ENCODE measurements at regions not wholly inside any gene's neighbourhood (a gene's known extent, or its start where the extent isn't known, plus 50 kb on each side); places are given as distances from the start of the nearest gene placed in this dataset.

DNA sequence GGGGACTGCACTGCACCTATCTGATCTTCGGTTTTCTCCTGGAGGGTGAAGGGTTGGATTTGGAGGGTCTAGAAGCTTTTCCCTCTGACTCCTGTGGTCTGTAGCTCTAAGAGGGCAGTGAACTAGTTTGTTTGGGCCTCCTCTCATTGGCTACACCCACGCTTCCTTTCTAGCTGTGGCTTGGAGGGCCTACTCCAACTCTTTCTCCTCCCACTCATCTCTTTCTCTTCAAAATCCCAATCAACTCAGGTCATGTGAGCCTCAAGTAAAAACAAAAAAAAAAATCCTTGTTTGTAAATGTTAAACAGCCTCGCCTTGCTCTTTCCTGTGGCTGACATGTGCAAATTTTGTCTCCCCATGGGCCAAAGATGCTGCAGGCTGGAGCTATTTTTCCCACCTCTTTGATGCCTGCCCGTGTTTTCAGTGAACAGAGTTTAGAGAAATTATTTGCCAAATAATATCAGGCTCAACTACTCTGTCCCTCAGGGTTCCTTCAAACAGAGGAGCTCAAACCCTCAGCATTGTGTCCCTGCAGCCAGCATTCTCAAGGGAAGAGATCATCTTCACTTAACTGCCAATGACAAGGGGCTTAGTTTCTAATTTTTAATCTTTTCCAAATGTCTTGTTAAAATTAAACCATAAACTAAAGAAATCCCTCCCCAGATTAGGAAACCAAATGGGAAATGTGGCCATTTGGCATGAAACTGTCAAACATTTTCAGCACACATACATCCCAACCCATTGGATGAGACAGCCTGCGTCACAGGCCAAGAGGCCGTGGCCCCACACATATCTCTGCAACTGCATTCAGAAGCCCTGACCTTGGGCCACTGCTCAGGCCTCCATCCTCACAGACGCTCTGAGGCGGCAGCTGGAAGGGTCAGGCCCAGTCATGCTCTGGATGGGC lies 114.8 kb upstream of the THBS1 start:
- no peak for DNase-seq (ENCODE audit: low read depth in 2 of 2)

DNA sequence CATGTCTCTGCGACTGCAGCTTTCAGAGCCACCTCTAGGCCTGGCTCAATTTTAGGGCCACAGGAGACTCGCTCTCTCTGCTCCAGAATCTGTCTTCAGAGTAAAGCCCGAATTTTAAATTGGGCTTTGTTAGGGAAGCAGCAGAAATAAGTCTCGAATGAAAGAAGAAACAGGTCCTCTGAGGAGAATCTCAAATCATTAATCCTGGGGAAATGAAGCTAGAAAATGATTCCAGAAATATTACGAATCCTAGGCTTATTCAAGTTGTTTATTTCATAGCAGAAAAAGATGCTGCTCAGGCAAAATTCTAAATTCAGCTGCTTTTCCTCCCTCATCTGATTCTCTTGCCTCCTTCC lies 114.2 kb upstream of the THBS1 start:
- no peak for DNase-seq (ENCODE audit: low read depth in 2 of 2)

DNA sequence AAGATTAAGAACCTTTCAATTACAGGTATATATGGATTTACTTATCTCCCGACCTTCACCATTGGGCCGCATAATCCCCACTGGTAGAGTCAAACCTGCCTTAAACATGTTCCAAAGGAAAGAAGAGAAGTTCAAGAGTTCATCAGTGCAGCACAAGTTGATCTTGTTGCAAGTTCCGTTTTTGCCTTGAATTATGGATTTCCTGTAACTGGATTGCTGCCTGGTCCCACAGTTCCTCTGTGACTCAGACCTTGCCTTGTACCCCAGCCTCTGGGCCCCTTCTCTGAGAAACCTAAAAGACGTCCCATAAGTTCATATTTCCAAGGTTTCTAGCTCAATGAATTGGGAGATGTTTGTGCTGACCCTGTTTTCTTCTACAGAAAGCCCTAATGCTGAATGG lies 112.5 kb upstream of the THBS1 start:
- DNase-seq (ENCODE audit: low read depth in 2 of 2) = peak in 1 of 2 donors; percentile 71

DNA sequence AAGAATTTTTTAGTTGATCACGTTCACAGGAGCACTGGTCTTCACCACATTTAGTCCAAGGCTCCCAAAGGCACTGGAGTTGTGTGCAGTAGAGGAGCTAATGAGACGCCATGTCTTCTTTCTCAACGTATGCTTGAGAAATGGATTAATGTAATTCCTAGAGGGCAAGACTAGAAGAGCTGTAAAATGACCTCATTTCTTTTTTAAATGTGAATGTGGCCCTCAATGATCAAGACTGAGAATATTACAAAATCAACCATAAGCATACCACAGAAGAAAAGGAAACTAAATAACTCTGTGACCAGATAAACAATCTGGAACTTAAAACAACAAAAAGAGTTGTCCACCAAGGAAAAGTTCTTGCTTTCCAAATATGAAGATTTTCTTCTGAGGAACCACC lies 112.1 kb upstream of the THBS1 start:
- DNase-seq (ENCODE audit: low read depth in 2 of 2) = no peak

DNA sequence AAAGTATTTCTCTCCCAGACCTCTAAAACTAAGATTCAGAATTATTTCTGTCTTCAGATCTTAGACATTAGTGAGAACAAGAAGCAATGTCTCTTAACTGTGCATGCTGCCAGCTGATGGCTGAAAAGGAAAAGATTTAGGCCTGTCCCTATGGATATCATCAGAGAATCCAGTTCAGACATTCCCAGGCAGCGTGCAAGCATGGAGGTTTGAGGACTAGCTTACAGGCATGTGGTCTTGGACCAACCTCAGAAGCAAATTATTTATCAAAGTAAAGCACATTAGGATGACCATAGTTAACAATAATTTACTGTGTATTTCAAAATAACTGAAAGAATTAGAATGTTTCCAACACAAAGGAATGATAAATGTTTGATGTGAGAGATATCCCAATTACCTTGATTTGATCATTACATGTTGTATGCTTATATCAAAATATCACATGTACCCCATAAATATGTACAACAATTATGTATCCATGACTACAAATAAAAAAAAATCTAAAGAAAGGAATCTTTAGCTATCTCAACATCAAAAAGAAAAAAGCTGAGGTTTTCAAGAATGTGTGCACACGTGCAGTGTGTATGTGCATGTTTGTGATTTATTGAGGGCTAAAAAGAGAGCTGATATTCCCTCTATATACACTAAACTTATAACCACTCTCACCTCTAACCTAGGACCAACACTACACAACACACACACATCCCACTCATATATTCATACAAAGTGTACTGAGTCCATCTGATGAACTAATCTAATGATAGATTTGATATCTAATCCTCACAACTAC lies 108.9 kb upstream of the THBS1 start:
- no peak for DNase-seq (ENCODE audit: low read depth in 2 of 2)

DNA sequence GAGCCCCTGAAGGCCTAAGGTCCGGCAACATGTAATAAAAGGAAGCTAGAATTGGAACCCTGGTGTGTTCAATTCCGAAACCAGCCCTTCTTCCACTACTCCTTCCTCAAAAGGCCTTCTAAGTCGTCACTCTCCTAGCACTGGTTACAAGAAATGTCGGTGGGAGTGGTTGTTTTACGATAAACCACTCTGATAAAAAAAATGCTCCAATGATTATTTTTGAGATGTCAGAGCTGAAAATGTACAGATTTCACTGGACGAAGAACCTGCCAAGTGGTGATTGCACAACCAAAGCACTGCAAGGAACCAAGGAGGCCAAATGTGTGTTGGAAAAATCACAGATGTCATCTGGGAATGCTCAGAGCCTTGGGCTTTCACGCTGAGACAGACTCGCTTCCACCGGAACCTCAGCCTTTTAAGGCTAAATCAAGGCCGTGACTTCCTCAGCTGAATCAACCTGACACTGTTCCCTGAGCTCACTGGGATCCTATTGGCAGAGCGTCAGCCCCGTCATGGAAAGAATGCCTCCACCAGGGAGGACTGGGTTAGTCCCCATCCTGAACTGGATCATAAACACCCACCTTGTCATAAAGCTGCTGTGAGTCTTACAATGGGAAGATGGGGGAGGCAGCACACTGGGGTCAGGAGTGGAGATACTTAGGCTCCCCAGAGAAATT lies 108.1 kb upstream of the THBS1 start:
- DNase-seq (ENCODE audit: low read depth in 2 of 2) = no peak

DNA sequence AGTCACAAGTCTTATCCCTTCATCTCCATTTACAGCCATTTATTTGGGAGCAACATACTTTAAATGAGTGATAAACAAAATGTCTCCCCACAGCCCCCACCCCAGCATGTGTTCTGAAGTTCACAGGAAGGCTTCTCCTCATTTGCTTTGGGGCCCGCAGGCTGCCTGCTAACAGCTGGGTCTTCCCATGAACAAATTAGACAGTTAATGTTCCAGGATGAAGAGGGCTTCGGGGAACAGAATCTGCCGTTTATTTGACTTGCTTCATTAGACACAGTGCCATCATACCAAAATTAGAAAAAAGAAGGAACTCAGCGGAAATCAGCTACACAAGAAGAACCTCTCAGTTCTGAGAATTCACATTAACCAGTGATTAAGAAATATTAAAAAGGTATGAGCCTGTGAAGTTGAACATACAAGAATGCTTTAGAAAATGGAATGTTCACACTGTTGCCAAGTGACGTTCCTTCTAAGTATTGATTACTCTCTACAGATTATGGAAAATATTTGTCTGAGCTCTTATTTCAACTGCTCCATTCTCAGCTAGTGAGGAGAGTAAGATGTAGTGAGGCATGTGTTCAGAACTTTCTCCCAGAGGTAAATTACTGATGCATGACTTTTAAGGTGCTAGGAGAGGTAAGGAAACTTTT lies 107.5 kb upstream of the THBS1 start:
- DNase-seq (ENCODE audit: low read depth in 2 of 2) = no peak

DNA sequence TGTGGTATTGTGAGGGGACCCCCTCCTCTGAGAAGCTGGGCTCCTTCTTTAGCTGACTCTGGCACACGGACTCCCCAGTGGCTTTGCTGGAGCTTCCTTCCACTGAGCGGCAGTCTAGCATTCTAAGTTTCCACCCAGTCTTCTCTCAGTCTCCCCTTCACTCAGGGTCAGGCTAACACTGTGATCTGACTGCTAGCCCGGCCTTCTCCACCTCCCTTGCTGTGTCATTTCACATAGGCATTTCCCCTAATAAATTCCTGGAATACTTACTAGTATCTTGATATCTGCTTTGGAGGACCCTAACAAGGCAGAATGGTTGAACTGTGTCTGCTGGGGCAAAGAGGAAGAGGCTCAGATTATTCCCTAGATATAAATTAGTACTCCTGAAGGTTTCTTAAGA lies 106.2 kb upstream of the THBS1 start:
- peak in 1 of 2 donors; percentile 54 for DNase-seq (ENCODE audit: low read depth in 2 of 2)

DNA sequence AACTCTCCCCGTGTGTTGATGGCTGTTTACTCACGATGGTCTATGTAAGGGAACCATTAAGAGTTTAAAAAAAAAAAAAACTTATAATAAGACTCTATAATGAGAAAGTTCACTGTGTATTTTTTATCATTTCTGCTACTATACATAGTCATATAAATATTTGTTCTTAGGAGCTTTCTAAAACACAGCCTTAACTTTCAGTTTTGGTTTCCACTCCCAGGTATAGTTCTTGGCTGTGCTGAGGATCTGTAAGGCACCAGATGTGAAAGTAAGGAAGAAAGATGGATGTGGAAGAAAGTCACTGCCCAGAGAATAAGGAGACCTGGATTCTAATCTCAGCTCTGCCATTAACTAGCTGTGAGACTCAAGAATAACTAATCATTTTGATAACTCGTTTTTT lies 101.9 kb upstream of the THBS1 start:
- no peak for DNase-seq (ENCODE audit: low read depth in 2 of 2)

DNA sequence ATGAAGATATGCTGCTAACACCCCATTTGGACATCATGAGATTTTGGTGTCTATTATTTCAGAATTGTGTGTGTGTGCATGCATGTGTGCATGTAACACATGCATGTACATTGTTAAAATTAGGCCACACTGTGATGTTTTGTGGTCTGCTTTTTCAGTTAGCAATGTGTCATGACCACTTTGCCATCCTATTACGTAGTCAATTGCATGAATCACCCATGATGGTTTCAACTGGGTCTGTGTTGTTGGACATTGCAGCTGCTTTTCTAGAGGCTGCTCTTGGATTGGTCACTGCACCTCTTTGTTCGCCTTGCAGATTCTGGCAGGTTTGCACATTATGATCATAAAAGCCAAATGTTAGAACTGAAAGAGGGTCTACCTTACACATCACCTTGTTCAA lies 101.0 kb upstream of the THBS1 start:
- DNase-seq (ENCODE audit: low read depth in 2 of 2) = no peak

DNA sequence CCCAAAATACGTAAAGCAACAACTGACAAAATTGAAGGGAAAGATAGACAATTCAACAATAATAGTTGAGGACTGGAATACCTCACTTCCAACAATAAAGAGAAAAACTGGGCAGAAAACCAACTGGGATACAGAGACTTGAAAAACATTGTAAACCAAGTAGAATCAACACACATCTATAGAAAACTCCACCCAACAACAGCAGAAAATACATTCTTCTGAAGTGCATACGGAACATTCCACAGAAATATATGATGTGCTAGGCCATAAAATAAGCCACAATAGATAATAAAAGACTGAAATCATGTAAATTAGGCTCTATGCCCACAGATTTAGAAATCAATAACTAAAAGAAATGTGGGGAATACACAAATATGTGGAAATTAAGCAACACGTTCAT lies 98.4 kb upstream of the THBS1 start:
- DNase-seq (ENCODE audit: low read depth in 2 of 2) = no peak

DNA sequence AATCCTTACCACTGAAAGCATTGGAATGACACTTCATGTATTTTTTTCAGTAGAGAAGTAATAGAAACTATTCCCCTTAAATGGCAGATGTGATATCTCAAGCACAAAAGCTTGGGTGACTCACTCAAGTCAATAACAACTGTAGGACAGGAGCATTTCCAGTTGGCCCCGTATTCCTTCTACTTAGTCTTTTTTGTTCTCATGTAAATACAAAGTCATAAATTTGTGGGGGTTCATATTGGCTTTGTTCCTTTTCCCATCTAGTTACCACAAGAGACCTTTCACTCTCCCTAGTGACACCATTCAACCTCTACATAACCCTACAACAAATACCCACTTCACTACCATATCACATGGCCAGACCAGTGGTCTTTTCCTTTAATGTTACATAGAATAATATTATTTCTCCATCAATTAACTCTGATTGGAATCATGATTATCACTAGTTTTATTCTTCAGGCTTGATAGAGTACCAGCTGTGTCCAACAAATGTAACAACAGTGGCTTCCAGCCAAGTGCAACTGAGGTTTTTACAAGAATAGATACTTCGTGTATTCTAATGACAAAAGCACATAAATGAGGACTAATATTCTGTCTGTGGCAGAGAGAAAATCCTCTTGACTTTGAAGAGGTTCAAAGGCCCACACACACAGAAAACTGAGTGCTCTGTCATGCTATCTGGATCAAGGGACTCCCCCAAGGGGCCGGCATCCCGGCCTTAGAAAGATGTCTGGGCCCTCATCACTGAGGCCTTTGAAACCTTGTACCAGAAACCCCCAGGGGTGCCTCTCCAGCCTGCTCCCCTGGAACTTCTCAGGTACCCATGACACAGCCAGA lies 94.0 kb upstream of the THBS1 start:
- DNase-seq (ENCODE audit: low read depth in 2 of 2) = peak in 1 of 2 donors; percentile 55

DNA sequence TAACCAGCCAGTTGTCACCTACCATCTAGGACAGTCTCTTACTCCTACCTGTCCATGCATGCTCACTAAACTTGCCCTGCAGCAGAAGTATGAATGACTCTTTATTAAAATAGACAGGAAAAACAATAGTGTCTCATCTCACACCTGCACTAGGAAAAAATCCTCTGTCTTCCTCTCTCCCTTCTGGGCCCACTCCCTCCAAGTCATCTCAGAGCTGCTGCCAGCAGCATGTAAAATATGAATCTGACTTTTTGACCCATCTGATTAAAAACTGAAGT lies 93.5 kb upstream of the THBS1 start:
- DNase-seq (ENCODE audit: low read depth in 2 of 2) = no peak

DNA sequence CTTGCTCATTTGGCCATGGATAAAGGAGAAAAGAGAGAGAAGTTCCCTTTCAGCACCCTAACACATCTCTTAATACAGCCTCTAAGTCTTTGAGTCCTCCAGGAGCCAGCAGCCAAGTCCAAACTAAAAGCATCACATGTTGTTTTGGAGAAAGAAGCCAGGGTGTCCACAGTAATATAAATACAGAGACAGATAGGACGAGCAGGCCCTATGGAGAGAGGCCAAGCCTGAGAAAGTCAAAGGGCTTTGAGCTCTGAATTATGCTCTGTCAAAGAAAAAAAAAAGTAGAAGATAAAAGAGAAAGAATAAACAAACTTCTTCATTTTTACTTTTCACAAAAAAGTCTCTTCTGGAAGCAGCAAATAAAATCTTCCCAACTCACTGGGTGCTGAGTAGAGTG lies 92.4 kb upstream of the THBS1 start:
- DNase-seq (ENCODE audit: low read depth in 2 of 2) = no peak

DNA sequence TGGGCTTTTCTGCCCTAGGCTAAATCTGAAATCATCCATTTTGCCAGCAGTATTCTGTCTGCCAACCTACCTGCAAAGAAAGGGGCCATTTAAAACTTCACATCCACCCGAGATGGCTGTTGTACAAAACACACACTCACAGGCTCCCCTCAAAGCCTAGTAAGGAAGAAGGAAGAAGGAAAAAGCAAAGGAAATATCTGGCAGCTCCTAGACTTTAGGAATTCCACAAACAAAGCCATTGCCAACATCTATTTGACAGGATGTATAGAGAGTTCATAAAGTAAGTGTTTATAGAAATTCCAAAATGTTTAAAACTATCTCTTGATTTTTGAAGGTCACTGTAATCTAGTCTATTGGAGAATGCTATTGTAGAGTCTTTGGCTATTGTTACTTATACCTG lies 91.9 kb upstream of the THBS1 start:
- peak in 1 of 2 donors; percentile 25 for DNase-seq (ENCODE audit: low read depth in 2 of 2)

DNA sequence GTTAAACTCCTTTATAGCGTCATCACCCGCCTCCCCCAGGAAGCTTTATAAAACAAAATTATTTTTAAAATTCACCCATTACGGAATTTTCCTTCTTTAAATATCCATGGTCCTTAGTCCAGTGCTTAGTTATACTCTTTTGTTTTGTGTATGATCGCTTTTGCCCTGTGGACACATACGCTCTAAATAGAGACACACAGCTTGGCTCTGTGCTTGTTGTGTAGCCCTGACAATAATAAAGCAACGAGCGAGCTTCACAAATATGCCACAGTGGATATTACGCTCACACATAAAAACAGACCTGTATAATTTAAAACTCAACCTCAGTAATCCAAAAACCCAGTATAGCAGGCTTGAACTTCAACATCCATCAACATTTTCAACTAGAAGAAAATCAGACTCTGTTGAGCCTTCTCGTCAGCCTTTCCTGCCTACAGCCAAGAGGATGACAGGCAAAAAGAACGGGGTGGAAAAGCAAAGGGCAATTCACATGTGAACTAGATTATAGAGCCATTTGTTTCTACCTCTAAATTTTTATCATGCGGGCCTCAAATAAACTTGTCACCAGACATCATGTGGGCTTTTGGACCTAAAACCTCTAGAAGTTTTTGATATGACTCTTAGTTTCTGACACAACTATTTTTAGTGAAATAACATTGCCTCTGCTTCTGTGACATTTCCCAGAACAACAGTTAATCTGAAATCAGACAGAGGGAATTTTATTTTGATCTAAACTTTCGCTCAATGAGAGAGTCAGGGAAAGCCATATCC lies 89.6 kb upstream of the THBS1 start:
- no peak for DNase-seq (ENCODE audit: low read depth in 2 of 2)

DNA sequence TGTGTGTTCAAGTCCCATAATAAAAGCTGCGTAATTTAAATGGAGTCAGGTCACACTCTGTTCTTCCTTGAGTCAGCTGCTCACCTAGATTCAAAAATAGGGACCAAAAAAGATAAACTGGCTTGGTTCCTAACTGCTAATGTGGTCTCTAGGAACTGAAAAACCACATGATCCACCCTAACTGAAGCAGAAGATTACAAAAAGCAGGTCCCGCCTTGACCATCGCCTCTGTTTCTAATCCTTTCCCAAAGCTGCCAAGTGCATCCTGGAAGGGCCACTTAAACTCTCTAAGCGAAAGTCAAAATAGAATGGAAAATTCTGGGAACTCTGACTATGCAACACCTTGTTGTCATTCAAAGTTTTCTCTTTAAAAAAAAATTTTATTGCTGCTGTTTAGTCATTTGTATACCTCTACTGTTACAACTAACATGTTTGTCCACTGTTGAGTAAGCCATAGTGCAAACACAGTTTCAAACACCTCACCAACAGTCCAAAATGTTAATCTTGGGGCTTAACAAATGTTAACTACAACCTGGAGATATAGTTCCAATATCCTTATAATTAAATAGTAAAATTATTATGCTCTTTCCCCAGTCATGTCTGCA lies 88.9 kb upstream of the THBS1 start:
- no peak for DNase-seq (ENCODE audit: low read depth in 2 of 2)

DNA sequence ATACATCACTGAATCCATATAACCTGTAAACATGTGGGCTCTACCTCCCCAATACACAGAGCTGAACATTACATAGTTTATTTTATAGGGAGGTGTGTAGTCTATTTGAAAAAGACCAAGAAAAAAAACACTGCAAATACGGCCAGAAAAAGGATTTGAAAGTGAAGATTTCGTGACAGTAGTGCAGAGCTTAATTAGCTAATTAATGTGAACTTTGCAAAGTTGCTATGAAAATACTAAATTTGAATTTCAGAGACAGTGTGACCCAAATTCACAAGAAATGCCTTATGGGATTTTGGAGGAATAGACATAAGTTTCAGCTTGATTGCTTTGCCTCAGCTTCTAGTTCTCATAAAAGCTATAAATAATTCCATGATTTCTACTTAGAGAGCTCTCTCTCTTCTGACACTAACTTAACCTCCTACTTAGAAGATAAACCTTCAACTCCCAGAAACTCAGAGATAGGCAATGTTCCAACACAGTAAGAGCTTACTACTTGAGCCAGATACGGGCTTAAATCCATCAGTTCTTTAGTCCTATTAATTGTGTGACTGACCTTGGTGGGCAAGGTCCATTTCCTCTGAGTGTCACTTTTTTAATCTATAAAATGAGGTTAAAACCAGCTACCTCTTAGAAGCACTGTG lies 87.3 kb upstream of the THBS1 start:
- no peak for DNase-seq (ENCODE audit: low read depth in 2 of 2)

DNA sequence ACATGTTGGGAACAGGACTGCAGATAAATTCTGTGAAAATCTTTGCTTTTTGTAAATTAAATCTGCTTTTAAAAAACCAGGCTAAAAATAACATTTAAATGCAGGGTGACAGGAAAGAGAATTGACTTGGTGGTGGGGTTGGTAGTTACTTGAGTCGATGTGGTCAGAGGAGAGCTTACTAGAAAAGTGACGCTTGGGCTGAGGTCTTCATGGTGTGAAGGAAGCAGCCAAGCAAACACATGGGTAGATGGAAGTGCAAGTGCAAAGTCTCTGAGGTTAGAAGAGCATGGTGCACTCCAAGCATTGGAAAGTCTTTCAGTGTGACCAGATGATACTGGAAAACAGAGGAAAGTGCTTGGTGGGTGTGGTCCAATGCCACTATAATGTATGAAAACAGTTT lies 86.4 kb upstream of the THBS1 start:
- no peak for DNase-seq (ENCODE audit: low read depth in 2 of 2)

All from dermis microvascular lymphatic vessel endothelial cell (primary cell).